H9 (cell line): ENCODE measurements at regions not wholly inside any gene's neighbourhood (a gene's known extent, or its start where the extent isn't known, plus 50 kb on each side); places are given as distances from the start of the nearest gene placed in this dataset.

ENCODE experiments used
- DNase-seq: peaks from one replicate; pipeline ENCODE4 v3.0.0-alpha.2; 2017
- H2AFZ ChIP-seq: one replicate; pipeline ENCODE4 v1.6.1; 2013; ENCODE audit warnings: mild to moderate bottlenecking, low read length, control low read depth, moderate library complexity
- H2AK5ac ChIP-seq: 2 replicates; pipeline ENCODE4 v1.6.1; 2013; ENCODE audit warnings: low read length, control low read depth, mixed read lengths; ENCODE audit not compliant: insufficient read length
- H2BK120ac ChIP-seq: one replicate; pipeline ENCODE4 v1.6.1; 2013; ENCODE audit warnings: low read depth, mild to moderate bottlenecking, low read length, control low read depth, inconsistent platforms; ENCODE audit not compliant: poor library complexity, severe bottlenecking
- H2BK12ac ChIP-seq: 2 replicates; pipeline ENCODE4 v1.6.1; 2013; ENCODE audit warnings: low read length, control low read depth, mixed read lengths, low read depth; ENCODE audit not compliant: insufficient read length
- H2BK15ac ChIP-seq: 2 replicates; pipeline ENCODE4 v1.6.1; 2013; ENCODE audit warnings: low read depth, low read length, control low read depth
- H2BK20ac ChIP-seq: one replicate; pipeline ENCODE4 v1.6.1; 2013; ENCODE audit warnings: low read depth, mild to moderate bottlenecking, low read length, control low read depth, inconsistent platforms; ENCODE audit not compliant: poor library complexity, severe bottlenecking
- H2BK5ac ChIP-seq: 2 replicates; pipeline ENCODE4 v1.6.1; 2013; ENCODE audit warnings: low read length, control low read depth, mixed read lengths; ENCODE audit not compliant: insufficient read length
- H3K14ac ChIP-seq: 2 replicates; pipeline ENCODE4 v1.6.1; 2013; ENCODE audit warnings: low read length, control low read depth; ENCODE audit not compliant: insufficient read depth
- H3K18ac ChIP-seq: 2 replicates; pipeline ENCODE4 v1.6.1; 2013; ENCODE audit warnings: low read depth, mild to moderate bottlenecking, mixed read lengths, low read length, control low read depth; ENCODE audit not compliant: insufficient read length
- H3K23ac ChIP-seq: 2 replicates; pipeline ENCODE4 v1.6.1; 2013; ENCODE audit warnings: low read length, control low read depth, mixed read lengths, low read depth; ENCODE audit not compliant: insufficient read length
- H3K23me2 ChIP-seq: 2 replicates; pipeline ENCODE4 v1.6.1; 2013; ENCODE audit warnings: low read depth, mild to moderate bottlenecking, mixed read lengths, low read length, control low read depth; ENCODE audit not compliant: insufficient read length, poor library complexity, severe bottlenecking
- H3K27ac ChIP-seq: 2 replicates; pipeline ENCODE4 v1.5.1; 2013; ENCODE audit warnings: low read length, control low read depth, mixed read lengths, low read depth; ENCODE audit not compliant: insufficient read length
- H3K27me3 ChIP-seq: 2 replicates; pipeline ENCODE4 v1.6.1; 2013; ENCODE audit warnings: low read length, control low read depth, inconsistent platforms; ENCODE audit not compliant: insufficient read depth
- H3K4ac ChIP-seq: 2 replicates; pipeline ENCODE4 v1.6.1; 2013; ENCODE audit warnings: low read depth, mild to moderate bottlenecking, control low read depth, inconsistent platforms, low read length, moderate library complexity
- H3K4me1 ChIP-seq: 2 replicates; pipeline ENCODE4 v1.6.1; 2013; ENCODE audit warnings: low read length, control low read depth, inconsistent platforms; ENCODE audit not compliant: insufficient read depth
- H3K4me2 ChIP-seq: 2 replicates; pipeline ENCODE4 v1.6.1; 2013; ENCODE audit warnings: low read length, control low read depth, mixed read lengths; ENCODE audit not compliant: insufficient read length, insufficient read depth
- H3K56ac ChIP-seq: 2 replicates; pipeline ENCODE4 v1.6.1; 2013; ENCODE audit warnings: low read depth, mild to moderate bottlenecking, mixed read lengths, low read length, control low read depth; ENCODE audit not compliant: insufficient read length
- H3K79me1 ChIP-seq: 2 replicates; pipeline ENCODE4 v1.6.1; 2013; ENCODE audit warnings: low read depth, mild to moderate bottlenecking, moderate library complexity, low read length, control low read depth, inconsistent platforms; ENCODE audit not compliant: insufficient read depth, poor library complexity, severe bottlenecking
- H3K79me2 ChIP-seq: 2 replicates; pipeline ENCODE4 v1.6.1; 2013; ENCODE audit warnings: low read length, control low read depth, inconsistent platforms; ENCODE audit not compliant: insufficient read depth
- H3K9ac ChIP-seq: 2 replicates; pipeline ENCODE4 v1.6.1; 2013; ENCODE audit warnings: low read length, control low read depth, mixed read lengths; ENCODE audit not compliant: insufficient read length; ENCODE audit errors: extremely low read depth
- H3K9me3 ChIP-seq: one replicate; pipeline ENCODE4 v1.6.1; 2013; ENCODE audit warnings: low read depth, low read length, inconsistent platforms; ENCODE audit not compliant: control insufficient read depth
- H3T11ph ChIP-seq: one replicate; pipeline ENCODE4 v1.6.1; 2013; ENCODE audit warnings: mild to moderate bottlenecking, low read length, control low read depth, inconsistent platforms
- H4K20me1 ChIP-seq: one replicate; pipeline ENCODE4 v1.6.1; 2013; ENCODE audit not compliant: control insufficient read depth, insufficient read length, insufficient read depth
- H4K5ac ChIP-seq: 2 replicates; pipeline ENCODE4 v1.6.1; 2013; ENCODE audit warnings: low read depth, mild to moderate bottlenecking, mixed read lengths, low read length, control low read depth; ENCODE audit not compliant: insufficient read length
- H4K8ac ChIP-seq: replicated peaks from 2 replicates; pipeline ENCODE4 v1.6.1; 2013; ENCODE audit warnings: low read length, control low read depth, mixed read lengths, low read depth; ENCODE audit not compliant: insufficient read length
- H4K91ac ChIP-seq: 2 replicates; pipeline ENCODE4 v1.6.1; 2013; ENCODE audit warnings: low read depth, mild to moderate bottlenecking, moderate library complexity, mixed read lengths, low read length, control low read depth; ENCODE audit not compliant: insufficient read length
- H3K27ac Mint-ChIP-seq, 3 experiments: 2 replicates in 2 of 3; 3 replicates in 1 of 3; pipeline ENCODE4 v1.8.0; 2020 to 2021; ENCODE audit warnings: mixed read lengths in 3 of 3, mild to moderate bottlenecking in 1 of 3, moderate library complexity in 1 of 3
- H3K27me3 Mint-ChIP-seq: 2 replicates; pipeline ENCODE4 v1.8.0; 2021; ENCODE audit warnings: low read depth, mild to moderate bottlenecking, moderate library complexity, mixed read lengths
- H3K36me3 Mint-ChIP-seq, 3 experiments: 2 replicates in 2 of 3; 3 replicates in 1 of 3; pipeline ENCODE4 v1.8.0; 2020 to 2021; ENCODE audit warnings: low read depth in 3 of 3, mixed read lengths in 3 of 3; ENCODE audit not compliant: insufficient read depth in 1 of 3
- H3K4me1 Mint-ChIP-seq, 2 experiments: 2 replicates each; pipeline ENCODE4 v1.8.0; 2020; ENCODE audit warnings: mixed read lengths in 2 of 2
- H3K4me3 Mint-ChIP-seq, 2 experiments: 2 replicates in 1 of 2; 3 replicates in 1 of 2; pipeline ENCODE4 v1.8.0; 2020 to 2021; ENCODE audit warnings: mild to moderate bottlenecking in 2 of 2, mixed read lengths in 2 of 2, moderate library complexity in 1 of 2
- H3K9me3 Mint-ChIP-seq, 2 experiments: 2 replicates in 1 of 2; 3 replicates in 1 of 2; pipeline ENCODE4 v1.8.0; 2020; ENCODE audit warnings: mild to moderate bottlenecking in 2 of 2, mixed read lengths in 2 of 2, moderate library complexity in 1 of 2
- CTCF ChIP-seq: fragments of 200-600 bp; sonication (generic); conservative IDR thresholded peaks from 3 replicates; pipeline ENCODE4 v1.8.0; 2021; ENCODE audit warnings: antibody characterized with exemption, mild to moderate bottlenecking
- WGBS: extraction: QIAGEN DNeasy Blood & Tissue Kit; methylation state at CpG from one replicate; pipeline ENCODE4 v1.1.7; 2013; ENCODE audit warnings: missing lambda C conversion rate, low lambda C conversion rate, mixed read lengths; ENCODE audit not compliant: insufficient read length; ENCODE audit errors: extremely low coverage; 5-methylcytosine and 5-hydroxymethylcytosine counted together

- no peak overlapping the region for H2BK20ac ChIP-seq
- Mint-ChIP-seq H3K27ac (no peak overlapping the region), H3K4me3 (no peak overlapping the region), H3K4me1 (peaks cover 0 to 4% of the 10 kb centered on the region in 2 experiments; a peak in 2 of 4 replicates), H3K27me3 (no peaks in the 10 kb centered on the region; the same call in 1 of the 2 replicates), H3K9me3 (no peaks in the 10 kb centered on the region), H3K36me3 (no peaks in the 10 kb centered on the region)
- no peak for TF ChIP-seq CTCF
- no peaks in the 10 kb centered on the region for H3K23me2 ChIP-seq
- H3K27ac ChIP-seq, result no peak overlapping the region
- no peaks in the 10 kb centered on the region for H3K27me3 ChIP-seq
- no peak for DNase-seq
- H3K4me1 ChIP-seq, result no peaks in the 10 kb centered on the region
- H2BK5ac ChIP-seq, result no peak overlapping the region
- no peak overlapping the region for H2BK12ac ChIP-seq
- H2AK5ac ChIP-seq, result no peak overlapping the region
- H2AFZ ChIP-seq, result no peak overlapping the region
- H3K18ac ChIP-seq, result no peak overlapping the region
- no peaks in the 10 kb centered on the region for H3K9me3 ChIP-seq
- H3K4ac ChIP-seq, result no peak overlapping the region
- no peak overlapping the region for H2BK120ac ChIP-seq
- H3K14ac ChIP-seq, result no peak overlapping the region
- H3K4me2 ChIP-seq, result no peak overlapping the region
- H4K20me1 ChIP-seq, result no peaks in the 10 kb centered on the region
- no peak overlapping the region for H3K56ac ChIP-seq
- H3T11ph ChIP-seq, result no peak overlapping the region
- no peak overlapping the region for H3K9ac ChIP-seq
- H3K79me2 ChIP-seq, result no peaks in the 10 kb centered on the region
- no peaks in the 10 kb centered on the region for H3K79me1 ChIP-seq
- no CpG with 5 or more reads among the region's 2 CpGs for WGBS
- no peak overlapping the region for H4K5ac ChIP-seq
- no peak overlapping the region for H2BK15ac ChIP-seq
- H4K91ac ChIP-seq, result no peak overlapping the region
- H4K8ac ChIP-seq, result no peak overlapping the region
- no peak overlapping the region for H3K23ac ChIP-seq
Measured at GRCh38 chr14:82911930-82912329, 1378.3 kb upstream of the SEL1L start.
